ENCODE measurements at regions not wholly inside any gene's neighbourhood (a gene's known extent, or its start where the extent isn't known, plus 50 kb on each side); places are given as distances from the start of the nearest gene placed in this dataset.

- Mint-ChIP-seq H3K4me3 (ENCODE audit: unreplicated experiment) (no peak overlapping the region), H3K27ac (ENCODE audit: unreplicated experiment) (no peak overlapping the region), H3K9me3 (ENCODE audit: low read depth) (peaks cover 10% of the 10 kb centered on the region), H3K36me3 (ENCODE audit: low read depth) (peaks cover 3% of the 10 kb centered on the region), H3K27me3 (ENCODE audit: low read depth) (no peaks in the 10 kb centered on the region), H3K4me1 (ENCODE audit: low read depth) (peaks cover 26% of the 10 kb centered on the region)
- no peak for TF ChIP-seq CTCF (IDR thresholded peaks at IDR 0.05)
- no peak for DNase-seq (ENCODE audit: low spot score)
These were observed 165.8 kb downstream of the LYPLAL1 start for GRCh38 chr1:219339466-219339865.

GRCh38 chr1:219337588-219337987 lies 163.9 kb downstream of the LYPLAL1 start:
- Mint-ChIP-seq H3K9me3 (ENCODE audit: low read depth) (peaks cover 5% of the 10 kb centered on the region), H3K27ac (ENCODE audit: unreplicated experiment) (no peak overlapping the region), H3K4me1 (ENCODE audit: low read depth) (peaks cover 21% of the 10 kb centered on the region), H3K36me3 (ENCODE audit: low read depth) (no peaks in the 10 kb centered on the region), H3K4me3 (ENCODE audit: unreplicated experiment) (no peak overlapping the region), H3K27me3 (ENCODE audit: low read depth) (no peaks in the 10 kb centered on the region)
- no peak for DNase-seq (ENCODE audit: low spot score)
- TF ChIP-seq CTCF (IDR thresholded peaks at IDR 0.05), result no peak

GRCh38 chr1:219333626-219334025 lies 159.9 kb downstream of the LYPLAL1 start:
- H3K36me3 Mint-ChIP-seq (ENCODE audit: low read depth), result peaks cover 1% of the 10 kb centered on the region
- peaks cover 16% of the 10 kb centered on the region for H3K4me1 Mint-ChIP-seq (ENCODE audit: low read depth)
- no peaks in the 10 kb centered on the region for H3K9me3 Mint-ChIP-seq (ENCODE audit: low read depth)
- no peak for DNase-seq (ENCODE audit: low spot score)
- no peaks in the 10 kb centered on the region for H3K27me3 Mint-ChIP-seq (ENCODE audit: low read depth)
- H3K4me3 Mint-ChIP-seq (ENCODE audit: unreplicated experiment), result no peak overlapping the region
- TF ChIP-seq CTCF (IDR thresholded peaks at IDR 0.05), result no peak
- H3K27ac Mint-ChIP-seq (ENCODE audit: unreplicated experiment), result no peak overlapping the region

- no peak for TF ChIP-seq CTCF (IDR thresholded peaks at IDR 0.05)
- H3K27ac Mint-ChIP-seq (ENCODE audit: unreplicated experiment), result no peak overlapping the region
These were observed 157.7 kb downstream of the LYPLAL1 start for GRCh38 chr1:219331424-219331823.

GRCh38 chr1:219330669-219331068 lies 157.0 kb downstream of the LYPLAL1 start:
- Mint-ChIP-seq H3K27me3 (ENCODE audit: low read depth) (no peaks in the 10 kb centered on the region), H3K27ac (ENCODE audit: unreplicated experiment) (no peak overlapping the region), H3K9me3 (ENCODE audit: low read depth) (peaks cover 11% of the 10 kb centered on the region), H3K4me1 (ENCODE audit: low read depth) (peaks cover 17% of the 10 kb centered on the region), H3K36me3 (ENCODE audit: low read depth) (peaks cover 4% of the 10 kb centered on the region), H3K4me3 (ENCODE audit: unreplicated experiment) (no peak overlapping the region)
- no peak for TF ChIP-seq CTCF (IDR thresholded peaks at IDR 0.05)
- DNase-seq (ENCODE audit: low spot score), result no peak

More at GRCh38 chr1:219331424-219331823, 157.7 kb downstream of the LYPLAL1 start:
- H3K27me3 Mint-ChIP-seq (ENCODE audit: low read depth), result no peaks in the 10 kb centered on the region
- H3K4me3 Mint-ChIP-seq (ENCODE audit: unreplicated experiment), result no peak overlapping the region
- peaks cover 11% of the 10 kb centered on the region for H3K9me3 Mint-ChIP-seq (ENCODE audit: low read depth)
- peaks cover 16% of the 10 kb centered on the region for H3K4me1 Mint-ChIP-seq (ENCODE audit: low read depth)
- peaks cover 4% of the 10 kb centered on the region for H3K36me3 Mint-ChIP-seq (ENCODE audit: low read depth)
- no peak for DNase-seq (ENCODE audit: low spot score)
